ENCODE measurements at regions not wholly inside any gene's neighbourhood (a gene's known extent, or its start where the extent isn't known, plus 50 kb on each side); places are given as distances from the start of the nearest gene placed in this dataset.

- 0% methylated on average over 3 of the region's 3 CpGs for WGBS (ENCODE audit: insufficient coverage, low coverage, missing lambda C conversion rate)
- Histone ChIP-seq H3K9ac (ENCODE audit: insufficient read depth in 1 of 2, low read depth in 2 of 2, low read length in 2 of 2) (no peak overlapping the region), H2AFZ (ENCODE audit: low read depth, low read length) (no peak overlapping the region), H3K4me2 (ENCODE audit: insufficient read depth, low read length) (no peak overlapping the region), H3K4me3 (no peak overlapping the region), H3K9me1 (ENCODE audit: control insufficient read depth, insufficient read depth, low read length) (no peaks in the 10 kb centered on the region), H3K4me1 (replicated peaks in 1 of 2; ENCODE audit: control insufficient read depth in 2 of 2, insufficient read depth in 2 of 2, low read length in 2 of 2) (no peaks in the 10 kb centered on the region), H4K20me1 (replicated peaks; ENCODE audit: control insufficient read depth, insufficient read depth, low read length) (no peaks in the 10 kb centered on the region), H3K79me2 (ENCODE audit: control insufficient read depth, insufficient read depth, low read length) (no peaks in the 10 kb centered on the region), H3K36me3 (ENCODE audit: control insufficient read depth, insufficient read depth, low read length) (no peaks in the 10 kb centered on the region), H3K9me3 (replicated peaks; ENCODE audit: control insufficient read depth, insufficient read depth, low read depth, low read length) (no peaks in the 10 kb centered on the region), H3K27ac (ENCODE audit: extremely low read depth, low read depth, low read length) (no peak overlapping the region), H3K27me3 (ENCODE audit: control insufficient read depth in 2 of 2, insufficient read depth in 2 of 2, low read length in 2 of 2) (no peaks in the 10 kb centered on the region)
- ATAC-seq (no peak), FAIRE-seq (no peak), DNase-seq (ENCODE audit: extremely low read depth in 1 of 4, low spot score in 3 of 4) (no peak)
- in situ Hi-C loops (cut with MboI) (no loop called here), intact Hi-C loops (cut with micrococcal nuclease) (no loop called here)
- POLR2A ChIA-PET, result no interaction called here
- CTCF ChIA-PET (ENCODE audit: low intra/inter-chr PET ratio), result no interaction called here
- BruUV-seq (replicated peaks), result no TSS peak
- TF ChIP-seq CTCF (IDR thresholded peaks at IDR 0.05 in 2 of 3, conservative IDR thresholded peaks at IDR 0.05 in 1 of 3; ENCODE audit: insufficient read depth in 2 of 3, low read depth in 1 of 3, low read length in 3 of 3) (no peak), SPI1 (IDR thresholded peaks at IDR 0.05; ENCODE audit: borderline replicate concordance, low read depth, low read length) (no peak), GATA2 (CRISPR knock-in tag; IDR thresholded peaks at IDR 0.05) (no peak), NFE2L1 (tag; IDR thresholded peaks at IDR 0.05; ENCODE audit: borderline replicate concordance, low read depth) (no peak), ZNF778 (CRISPR knock-in tag; IDR thresholded peaks at IDR 0.05) (no peak), FOXO4 (CRISPR knock-in tag; IDR thresholded peaks at IDR 0.05) (no peak), ZSCAN32 (CRISPR knock-in tag; IDR thresholded peaks at IDR 0.05) (no peak), ZNF197 (CRISPR knock-in tag; IDR thresholded peaks at IDR 0.05; ENCODE audit: low read depth) (no peak), LARP7 (IDR thresholded peaks at IDR 0.05) (no peak), GTF2E2 (tag; IDR thresholded peaks at IDR 0.05) (no peak), EGR1 (conservative IDR thresholded peaks at IDR 0.05) (no peak), ZNF274 (IDR thresholded peaks at IDR 0.05; ENCODE audit: borderline replicate concordance, low read depth, low read length) (no peak), ZBTB2 (IDR thresholded peaks at IDR 0.05) (no peak), CHD2 (IDR thresholded peaks at IDR 0.05; ENCODE audit: low read depth, low read length) (no peak), ZNF12 (CRISPR knock-in tag; IDR thresholded peaks at IDR 0.05) (no peak), ZBTB11 (CRISPR knock-in tag; IDR thresholded peaks at IDR 0.05) (no peak)
These were observed 217.7 kb upstream of the BMPER start for GRCh38 chr7:33687625-33688024.
